Common myeloid progenitor, CD34-positive (primary cell): ENCODE measurements at regions not wholly inside any gene's neighbourhood (a gene's known extent, or its start where the extent isn't known, plus 50 kb on each side); places are given as distances from the start of the nearest gene placed in this dataset.

Experiments used
- CTCF ChIA-PET: fragments of 350-600 bp; sonication (Branson Sonifier 250); formaldehyde crosslinking; loops from one replicate; lab custom pipeline; 2021; ENCODE audit warnings: antibody characterized with exemption; lab: Charles Lee
- POLR2A ChIA-PET: fragments of 350-600 bp; sonication (Branson Sonifier 250); formaldehyde crosslinking; loops from one replicate; lab custom pipeline; 2021; ENCODE audit warnings: antibody characterized with exemption; lab: Charles Lee
- DNase-seq, 3 donors: peaks; one replicate each; pipeline versions ENCODE4 v3.0.0 to v3.0.0-alpha.2; 2013
- H3K27ac ChIP-seq, 2 experiments: 1 replicate in 1 of 2; 2 replicates in 1 of 2; pipeline ENCODE4 v1.7.0; 2013; ENCODE audit warnings: inconsistent platforms in 2 of 2, low read length in 2 of 2, mild to moderate bottlenecking in 2 of 2, low read depth in 1 of 2, moderate library complexity in 1 of 2; ENCODE audit not compliant: severe bottlenecking in 2 of 2, insufficient read depth in 1 of 2, poor library complexity in 1 of 2
- H3K27me3 ChIP-seq, 5 experiments: replicated peaks in 2 of 5; 1 replicate in 3 of 5; 2 replicates in 2 of 5; pipeline versions ENCODE4 v1.6.1 to v1.7.0; 2013; ENCODE audit warnings: low read length in 4 of 5, mild to moderate bottlenecking in 2 of 5, moderate library complexity in 2 of 5, inconsistent platforms in 1 of 5; ENCODE audit not compliant: insufficient read depth in 5 of 5, control insufficient read depth in 4 of 5
- H3K36me3 ChIP-seq, 4 experiments: 1 replicate in 2 of 4; 2 replicates in 2 of 4; pipeline versions ENCODE4 v1.6.1 to v1.7.0; 2013; ENCODE audit warnings: low read length in 3 of 4, control low read depth in 1 of 4, mild to moderate bottlenecking in 1 of 4; ENCODE audit not compliant: control insufficient read depth in 4 of 4, insufficient read depth in 4 of 4
- H3K4me1 ChIP-seq, 4 experiments: 1 replicate in 3 of 4; 2 replicates in 1 of 4; pipeline versions ENCODE4 v1.6.1 to v1.7.1; 2013; ENCODE audit warnings: low read length in 3 of 4, mild to moderate bottlenecking in 3 of 4, control low read depth in 1 of 4, inconsistent platforms in 1 of 4, moderate library complexity in 1 of 4; ENCODE audit not compliant: control insufficient read depth in 4 of 4, insufficient read depth in 4 of 4; ENCODE audit errors: control extremely low read depth in 1 of 4
- H3K4me3 ChIP-seq, 7 experiments: 1 replicate in 4 of 7; 2 replicates in 3 of 7; pipeline versions ENCODE4 v1.5.1 to v1.7.0; 2013; ENCODE audit warnings: mild to moderate bottlenecking in 7 of 7, low read length in 6 of 7, moderate library complexity in 6 of 7, inconsistent platforms in 2 of 7, low read depth in 2 of 7, control low read depth in 1 of 7; ENCODE audit not compliant: insufficient read depth in 4 of 7, control insufficient read depth in 1 of 7; ENCODE audit errors: extremely low read depth in 1 of 7
- H3K9me3 ChIP-seq, 5 experiments: 1 replicate in 4 of 5; 2 replicates in 1 of 5; pipeline versions ENCODE4 v1.6.1 to v1.7.1; 2013; ENCODE audit warnings: low read length in 4 of 5, mild to moderate bottlenecking in 2 of 5, inconsistent platforms in 1 of 5, low read depth in 1 of 5, moderate library complexity in 1 of 5; ENCODE audit not compliant: control insufficient read depth in 4 of 5, insufficient read depth in 2 of 5; ENCODE audit errors: control extremely low read depth in 1 of 5
- WGBS: methylation state at CpG from one replicate; pipeline ENCODE4 v1.1.5; 2013; ENCODE audit not compliant: insufficient coverage; 5-methylcytosine and 5-hydroxymethylcytosine counted together

DNA sequence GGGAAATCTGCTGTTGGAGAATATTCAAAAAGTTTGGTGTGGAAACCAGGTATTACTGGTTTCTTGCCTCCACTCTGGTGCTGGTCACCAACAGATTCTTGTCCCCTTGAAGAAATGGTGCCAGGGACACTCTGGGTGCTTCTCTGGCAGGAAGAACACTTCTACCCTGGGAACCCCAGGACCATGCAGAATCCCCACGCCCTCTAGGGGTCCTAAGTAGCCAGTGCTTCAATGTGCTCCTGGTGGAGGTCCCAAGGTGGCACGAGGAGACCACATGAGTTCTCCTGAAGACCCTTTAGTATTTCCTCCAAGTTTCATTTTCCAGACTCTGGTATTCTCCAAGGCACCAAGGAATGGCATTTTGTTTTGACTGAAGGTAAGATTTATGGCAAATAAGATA is 380.6 kb downstream of the TSN start:
- WGBS: 16% methylated on average over 2 of the region's 2 CpGs
- no peaks in the 10 kb centered on the region for H3K36me3 ChIP-seq
- H3K27me3 ChIP-seq: no peaks in the 10 kb centered on the region
- peak; percentile 61 to 74 (median 66) for DNase-seq
- H3K27ac ChIP-seq: no peak overlapping the region
- H3K4me3 ChIP-seq: peak overlapping the region in 2 of 7 experiments; percentile 29 to 40
- CTCF ChIA-PET: interaction anchor here (1.0 to 1.3 kb wide), 4 partner anchors 9 to 161 kb away, joined by 3 to 5 read pairs (median 4); no protein-coding TSS in a partner anchor
- H3K9me3 ChIP-seq: peaks cover 0 to 7% (median 6%) of the 10 kb centered on the region in 5 experiments
- POLR2A ChIA-PET: interaction anchor here (1.1 kb wide), 1 partner anchor 136 kb away, joined by 3 read pairs; no protein-coding TSS in a partner anchor
- H3K4me1 ChIP-seq: peaks cover 4 to 18% (median 13%) of the 10 kb centered on the region in 4 experiments

DNA sequence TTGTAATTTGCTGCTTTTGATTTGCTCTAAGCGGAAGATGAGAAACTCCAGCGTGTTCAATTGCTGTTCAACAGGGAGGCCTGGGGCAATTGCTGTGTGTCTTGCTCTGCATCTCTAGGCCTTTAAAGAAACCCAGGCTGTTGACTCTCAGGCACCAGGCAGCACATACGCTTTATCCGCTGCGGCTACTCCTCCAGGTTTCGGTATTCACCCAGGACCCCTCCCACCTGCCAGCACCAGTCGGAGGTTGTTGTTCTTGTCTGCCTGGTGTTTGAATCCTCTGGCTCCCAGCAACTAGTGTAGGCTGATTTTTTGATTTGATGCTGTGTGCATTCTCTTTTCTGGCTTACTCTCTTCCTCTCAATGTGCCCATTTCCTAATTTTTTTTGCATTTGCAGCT is 383.1 kb downstream of the TSN start:
- H3K9me3 ChIP-seq: no peaks in the 10 kb centered on the region
- WGBS: 91% methylated on average over 4 of the region's 7 CpGs
- no peak for DNase-seq
- peaks cover 4 to 18% (median 13%) of the 10 kb centered on the region in 4 experiments for H3K4me1 ChIP-seq
- no peak overlapping the region for H3K4me3 ChIP-seq
- CTCF ChIA-PET: no interaction called here
- POLR2A ChIA-PET: no interaction called here
- no peaks in the 10 kb centered on the region for H3K27me3 ChIP-seq
- no peaks in the 10 kb centered on the region for H3K36me3 ChIP-seq
- no peak overlapping the region for H3K27ac ChIP-seq

DNA sequence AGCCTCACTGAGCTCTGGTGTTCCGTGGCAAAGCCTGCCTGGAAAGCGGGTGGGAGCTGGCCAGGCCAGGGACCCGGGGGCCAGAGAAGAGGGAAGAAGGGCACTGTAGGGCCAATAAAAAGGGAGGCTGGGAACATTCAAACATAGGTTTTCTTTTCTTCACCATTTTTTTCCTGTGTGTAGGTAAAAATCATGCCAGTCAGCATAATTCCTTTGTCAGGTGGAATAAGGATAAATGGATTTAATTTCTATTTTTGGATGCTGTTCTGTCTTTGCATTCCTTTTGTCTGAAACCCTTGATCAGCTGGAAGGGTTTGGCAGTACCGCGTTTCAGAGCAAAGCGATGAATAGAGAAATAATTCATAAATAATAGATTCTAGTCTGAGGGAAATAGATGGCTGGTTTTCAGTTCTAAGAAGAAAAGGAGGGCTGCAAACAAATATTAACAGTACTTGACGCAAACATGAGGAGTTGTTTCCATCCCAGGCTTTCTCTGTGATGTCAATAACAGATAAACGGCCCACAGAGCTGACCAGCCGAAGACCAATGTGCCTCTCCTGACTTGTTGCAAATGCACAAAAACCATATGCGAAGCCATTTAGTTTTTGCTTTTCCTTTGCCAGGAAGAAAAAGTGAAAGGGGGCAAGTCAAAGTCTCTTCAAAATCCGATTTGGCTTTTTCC is 384.4 kb downstream of the TSN start:
- Histone ChIP-seq H3K9me3 (no peaks in the 10 kb centered on the region), H3K36me3 (no peaks in the 10 kb centered on the region), H3K4me3 (no peak overlapping the region), H3K4me1 (peaks cover 4 to 16% (median 12%) of the 10 kb centered on the region in 4 experiments), H3K27ac (no peak overlapping the region), H3K27me3 (no peaks in the 10 kb centered on the region)
- no peak for DNase-seq
- 99% methylated on average over 7 of the region's 11 CpGs for WGBS
- POLR2A ChIA-PET: no interaction called here
- CTCF ChIA-PET: interaction anchor here (1.2 kb wide), 1 partner anchor 19 kb away, joined by 3 read pairs; no protein-coding TSS in a partner anchor

DNA sequence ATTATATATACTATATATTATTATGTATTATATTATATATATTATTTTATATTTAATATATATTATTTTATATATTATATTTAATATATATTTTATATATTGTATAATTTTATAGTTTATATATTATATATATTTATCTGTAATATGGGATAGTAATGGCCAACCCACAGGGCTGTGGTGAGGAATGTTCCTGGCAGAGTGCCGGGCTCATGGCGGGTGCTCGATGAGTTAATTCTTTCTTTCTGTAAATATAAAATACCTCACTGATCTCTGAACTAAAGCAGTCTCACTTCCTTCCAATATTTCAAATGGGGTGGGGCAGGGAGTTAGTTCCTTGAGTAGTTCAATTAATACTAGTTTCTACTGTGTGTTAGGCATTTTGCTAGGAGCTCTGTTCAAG is 389.4 kb downstream of the TSN start:
- CTCF ChIA-PET: interaction anchor here (1.0 to 1.2 kb wide), 2 partner anchors 8 to 45 kb away, joined by 3 read pairs; no protein-coding TSS in a partner anchor
- no peak overlapping the region for H3K27ac ChIP-seq
- DNase-seq: no peak
- H3K4me1 ChIP-seq: peaks cover 0 to 6% (median 0%) of the 10 kb centered on the region in 4 experiments
- no peaks in the 10 kb centered on the region for H3K36me3 ChIP-seq
- no peaks in the 10 kb centered on the region for H3K27me3 ChIP-seq
- WGBS: no CpG with 5 or more reads among the region's 3 CpGs
- POLR2A ChIA-PET: no interaction called here
- no peaks in the 10 kb centered on the region for H3K9me3 ChIP-seq
- H3K4me3 ChIP-seq: no peak overlapping the region

DNA sequence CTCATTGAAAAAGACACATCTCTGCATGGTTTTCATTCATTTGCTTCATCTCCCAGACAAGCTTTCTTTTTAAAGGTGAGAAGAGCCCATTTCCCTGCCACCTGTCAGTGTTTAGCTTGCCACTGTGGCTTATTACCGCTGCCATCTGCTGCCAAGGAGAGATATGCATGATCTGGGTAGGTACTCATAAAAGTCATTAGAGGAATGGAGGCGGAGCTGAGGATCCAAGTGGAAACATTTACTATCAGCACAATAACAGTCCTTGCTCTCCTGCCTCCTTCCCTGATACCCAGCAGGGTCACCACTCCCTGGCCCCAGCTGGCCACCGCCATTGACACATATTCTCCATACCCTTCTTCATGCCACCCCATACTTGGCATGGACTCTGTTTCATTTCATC is 390.4 kb downstream of the TSN start:
- DNase-seq: no peak
- Histone ChIP-seq H3K36me3 (no peaks in the 10 kb centered on the region), H3K9me3 (no peaks in the 10 kb centered on the region), H3K27ac (no peak overlapping the region), H3K4me3 (no peak overlapping the region), H3K27me3 (no peaks in the 10 kb centered on the region), H3K4me1 (peaks cover 0 to 6% (median under 1%) of the 10 kb centered on the region in 4 experiments)
- POLR2A ChIA-PET: no interaction called here
- CTCF ChIA-PET: interaction anchor here (1.2 kb wide), 1 partner anchor 9 kb away, joined by 3 read pairs; no protein-coding TSS in a partner anchor
- WGBS: 100% methylated on average over 1 of the region's 3 CpGs

DNA sequence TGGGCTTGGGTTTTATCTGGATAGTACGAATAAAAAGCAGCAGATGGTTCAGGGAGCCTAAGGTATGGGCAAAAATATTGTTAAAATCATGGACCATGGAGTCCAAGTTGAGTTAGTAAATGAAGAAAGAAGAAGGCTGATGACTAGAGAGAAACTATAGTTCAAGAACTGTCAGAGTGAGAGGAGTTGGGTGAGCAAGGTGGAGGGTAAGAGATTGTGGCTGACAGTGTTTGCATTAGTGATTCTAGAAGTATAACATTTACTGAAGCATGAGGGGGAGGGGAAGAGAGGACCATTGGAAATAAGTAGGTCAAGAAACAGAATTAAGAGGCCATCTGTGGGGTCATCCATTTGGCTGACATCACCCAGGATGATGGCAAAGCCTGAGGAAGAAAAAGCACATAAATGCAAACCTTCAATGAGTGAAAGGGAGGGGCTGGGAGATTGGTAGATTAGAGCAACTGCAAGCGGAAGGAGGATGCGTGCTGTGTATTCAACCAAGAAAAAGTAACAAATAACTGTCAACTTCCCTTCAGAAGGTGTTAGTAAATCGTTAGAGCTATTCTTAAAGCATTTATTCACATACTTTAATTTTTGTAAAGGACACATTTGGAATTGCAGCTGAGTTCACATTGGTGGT is 392.8 kb downstream of the TSN start:
- Histone ChIP-seq H3K36me3 (no peaks in the 10 kb centered on the region), H3K27ac (no peak overlapping the region), H3K4me1 (peaks cover 0 to 7% (median 3%) of the 10 kb centered on the region in 4 experiments), H3K9me3 (no peaks in the 10 kb centered on the region), H3K27me3 (no peaks in the 10 kb centered on the region), H3K4me3 (no peak overlapping the region)
- no peak for DNase-seq
- WGBS: 100% methylated on average over 1 of the region's 4 CpGs
- ChIA-PET CTCF (no interaction called here), POLR2A (no interaction called here)
